GM12864 (cell line): ENCODE measurements at regions not wholly inside any gene's neighbourhood (a gene's known extent, or its start where the extent isn't known, plus 50 kb on each side); places are given as distances from the start of the nearest gene placed in this dataset.

Source experiments
- DNase-seq: peaks from one replicate; pipeline ENCODE4 v3.0.0-alpha.2; 2011; ENCODE audit warnings: low read depth
- H3K4me3 ChIP-seq: 2 replicates; pipeline ENCODE4 v1.5.1; 2011; ENCODE audit warnings: mild to moderate bottlenecking, low read depth, low read length, control low read depth
- TF ChIP-seq, protein P1 (sequence below): IDR thresholded peaks from 2 replicates; pipeline ENCODE4 v1.5.1; 2011; ENCODE audit warnings: low read depth, mild to moderate bottlenecking, moderate library complexity, low read length, control low read depth, inconsistent platforms; ENCODE audit errors: missing control alignments

DNA sequence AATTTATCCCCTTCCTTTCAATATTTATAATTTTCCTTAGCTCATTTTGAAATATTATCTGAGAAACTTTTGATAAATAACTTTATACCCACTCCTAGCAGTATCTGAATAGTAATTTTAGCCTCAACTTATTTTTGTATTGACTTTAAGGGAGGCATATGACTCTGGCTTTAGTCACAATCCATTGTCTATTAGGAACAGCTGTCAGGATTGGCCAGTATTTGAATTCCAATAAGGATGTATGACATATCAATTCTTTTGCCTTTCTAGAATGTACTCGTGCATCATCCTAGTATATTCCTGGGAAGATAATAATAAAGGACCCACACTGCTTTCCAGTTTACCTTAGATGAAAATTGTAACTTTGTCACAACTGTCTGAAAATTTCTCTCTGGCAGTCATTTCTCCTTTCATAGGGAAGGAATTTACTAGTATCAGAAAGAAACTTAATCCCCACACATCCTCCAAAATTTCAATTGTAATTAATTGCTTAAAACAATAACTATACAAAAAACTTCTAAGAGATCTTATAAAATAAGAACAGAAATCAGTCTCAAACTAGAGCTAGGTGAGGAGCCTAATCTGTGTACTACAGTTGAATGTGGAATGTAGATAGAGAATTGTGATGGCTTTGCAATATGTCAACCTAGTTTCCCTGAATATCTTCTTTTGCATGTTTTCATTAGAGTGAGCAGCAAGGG is 121.0 kb upstream of the EPHA5 start:
- no peak overlapping the region for H3K4me3 ChIP-seq
- no peak for DNase-seq
- TF ChIP-seq, protein P1, sequence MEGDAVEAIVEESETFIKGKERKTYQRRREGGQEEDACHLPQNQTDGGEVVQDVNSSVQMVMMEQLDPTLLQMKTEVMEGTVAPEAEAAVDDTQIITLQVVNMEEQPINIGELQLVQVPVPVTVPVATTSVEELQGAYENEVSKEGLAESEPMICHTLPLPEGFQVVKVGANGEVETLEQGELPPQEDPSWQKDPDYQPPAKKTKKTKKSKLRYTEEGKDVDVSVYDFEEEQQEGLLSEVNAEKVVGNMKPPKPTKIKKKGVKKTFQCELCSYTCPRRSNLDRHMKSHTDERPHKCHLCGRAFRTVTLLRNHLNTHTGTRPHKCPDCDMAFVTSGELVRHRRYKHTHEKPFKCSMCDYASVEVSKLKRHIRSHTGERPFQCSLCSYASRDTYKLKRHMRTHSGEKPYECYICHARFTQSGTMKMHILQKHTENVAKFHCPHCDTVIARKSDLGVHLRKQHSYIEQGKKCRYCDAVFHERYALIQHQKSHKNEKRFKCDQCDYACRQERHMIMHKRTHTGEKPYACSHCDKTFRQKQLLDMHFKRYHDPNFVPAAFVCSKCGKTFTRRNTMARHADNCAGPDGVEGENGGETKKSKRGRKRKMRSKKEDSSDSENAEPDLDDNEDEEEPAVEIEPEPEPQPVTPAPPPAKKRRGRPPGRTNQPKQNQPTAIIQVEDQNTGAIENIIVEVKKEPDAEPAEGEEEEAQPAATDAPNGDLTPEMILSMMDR = no peak

DNA sequence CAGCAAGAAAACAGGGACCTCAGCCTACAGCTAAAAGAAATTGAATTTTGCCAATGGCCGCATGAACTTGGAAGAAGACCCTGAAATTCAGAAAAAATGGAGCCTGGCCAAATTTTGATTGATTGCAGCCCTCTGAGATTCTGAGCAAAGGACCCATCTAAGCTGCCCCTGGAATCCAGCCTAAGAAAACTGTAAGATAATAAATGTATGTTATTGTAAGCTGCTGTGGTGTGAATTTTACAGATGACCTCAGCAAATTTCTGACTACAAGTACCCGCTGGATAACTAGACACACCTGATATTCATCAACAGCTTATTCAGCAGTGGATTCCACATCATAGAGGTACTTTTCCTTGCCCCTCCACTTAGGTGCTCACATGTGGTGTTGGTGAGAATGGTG is 119.5 kb upstream of the EPHA5 start:
- TF ChIP-seq, protein P1 = no peak
- no peak overlapping the region for H3K4me3 ChIP-seq
- DNase-seq = no peak

DNA sequence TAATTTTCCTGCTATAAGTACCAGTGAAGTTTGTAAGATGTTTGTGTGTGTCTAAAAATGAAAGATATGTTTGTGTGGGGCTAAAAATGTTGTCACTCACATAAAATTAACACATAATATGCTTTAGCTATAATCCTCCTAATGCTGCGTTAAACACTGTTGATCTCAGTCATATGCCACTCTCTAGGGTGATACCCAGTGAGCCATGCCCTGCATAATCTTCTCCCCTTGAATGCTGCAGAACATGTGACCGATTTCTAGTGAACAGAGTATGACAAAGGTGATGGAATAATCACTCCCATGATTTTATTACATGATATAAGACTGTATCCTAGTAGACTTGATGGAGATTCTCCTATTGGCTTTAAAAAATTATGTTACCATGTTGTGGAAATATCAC is 119.1 kb upstream of the EPHA5 start:
- TF ChIP-seq, protein P1 = no peak
- no peak overlapping the region for H3K4me3 ChIP-seq
- no peak for DNase-seq

DNA sequence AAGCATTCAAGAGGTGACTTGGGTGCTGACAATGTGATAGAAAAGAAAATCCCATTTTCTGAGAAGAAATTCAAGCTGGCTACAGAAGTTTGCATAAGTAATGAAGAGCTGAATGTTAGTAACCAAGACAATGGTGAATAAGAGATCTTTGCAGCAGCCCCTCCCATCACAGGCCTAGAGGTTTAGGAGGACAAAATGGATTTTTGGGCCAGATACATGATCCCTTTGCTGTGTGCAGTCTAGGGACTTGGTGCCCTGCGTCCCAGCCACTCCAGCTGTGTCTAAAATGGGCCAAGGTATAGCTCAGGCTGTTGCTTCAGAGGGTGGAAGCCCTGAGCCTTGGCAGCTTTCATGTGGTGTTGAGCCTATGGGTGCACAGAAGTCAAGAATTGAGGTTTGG is 107.0 kb upstream of the EPHA5 start:
- DNase-seq = no peak
- H3K4me3 ChIP-seq = no peak overlapping the region
- TF ChIP-seq, protein P1 = no peak

DNA sequence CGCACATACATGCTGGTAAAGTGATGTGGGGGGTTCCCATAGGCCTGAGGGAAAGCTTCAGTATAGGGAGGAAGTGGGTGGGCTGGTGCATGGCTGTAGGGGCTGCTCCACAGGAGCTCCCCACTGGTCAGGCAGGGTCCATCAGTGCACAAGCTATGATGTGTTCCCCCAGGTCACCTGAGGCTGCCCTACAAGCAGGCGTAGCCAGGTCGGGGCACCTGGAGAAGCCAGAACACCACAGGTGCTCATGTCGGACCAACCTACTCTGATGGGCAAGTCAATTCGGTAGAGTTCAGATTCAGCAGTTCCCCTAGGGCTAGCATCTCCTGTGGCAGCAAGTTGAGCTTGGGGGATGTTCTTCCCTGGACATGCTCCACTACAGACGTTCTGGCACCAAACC is 103.3 kb upstream of the EPHA5 start:
- no peak overlapping the region for H3K4me3 ChIP-seq
- TF ChIP-seq, protein P1 = no peak
- DNase-seq = no peak

DNA sequence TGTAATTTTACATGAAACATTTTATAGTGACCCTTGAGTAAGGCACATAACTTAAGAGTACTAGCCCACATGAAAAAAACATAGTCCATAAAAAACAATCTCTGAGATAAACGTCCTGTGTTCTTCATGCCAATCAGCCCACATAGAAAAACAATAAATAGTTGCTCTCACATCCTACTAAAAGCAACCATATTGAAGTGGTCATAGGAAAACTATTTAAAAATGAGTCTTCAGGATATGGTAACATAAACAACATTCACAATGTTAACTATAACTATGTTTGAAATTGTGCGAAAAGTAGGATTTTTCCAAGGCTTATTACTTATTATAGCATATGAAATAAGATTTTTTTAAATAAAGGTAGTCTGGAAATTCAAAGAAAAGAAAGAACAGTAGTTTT is 77.1 kb upstream of the EPHA5 start:
- TF ChIP-seq, protein P1 = no peak
- no peak for DNase-seq
- H3K4me3 ChIP-seq = no peak overlapping the region

DNA sequence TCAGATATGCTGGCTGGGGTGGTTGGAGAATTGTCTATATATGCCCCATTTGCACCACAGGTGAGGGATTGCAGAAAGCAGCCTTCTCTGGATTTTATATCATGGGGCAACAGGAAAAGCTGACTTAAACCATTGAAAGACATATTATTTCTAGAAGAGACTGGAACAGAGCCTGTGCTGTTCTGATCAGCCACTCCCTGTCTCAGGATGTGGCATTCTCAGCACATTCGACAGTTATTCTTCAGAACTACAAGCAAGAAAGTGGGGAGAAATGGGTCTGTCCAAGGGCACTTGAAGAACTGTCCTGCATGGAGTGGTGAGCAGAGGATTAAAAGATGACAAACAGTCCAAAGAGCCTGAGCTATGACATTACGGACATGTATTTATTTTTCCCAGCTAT is 67.8 kb upstream of the EPHA5 start:
- DNase-seq = no peak
- TF ChIP-seq, protein P1 = no peak
- H3K4me3 ChIP-seq = no peak overlapping the region
